ENCODE measurements at regions not wholly inside any gene's neighbourhood (a gene's known extent, or its start where the extent isn't known, plus 50 kb on each side); places are given as distances from the start of the nearest gene placed in this dataset.

DNA sequence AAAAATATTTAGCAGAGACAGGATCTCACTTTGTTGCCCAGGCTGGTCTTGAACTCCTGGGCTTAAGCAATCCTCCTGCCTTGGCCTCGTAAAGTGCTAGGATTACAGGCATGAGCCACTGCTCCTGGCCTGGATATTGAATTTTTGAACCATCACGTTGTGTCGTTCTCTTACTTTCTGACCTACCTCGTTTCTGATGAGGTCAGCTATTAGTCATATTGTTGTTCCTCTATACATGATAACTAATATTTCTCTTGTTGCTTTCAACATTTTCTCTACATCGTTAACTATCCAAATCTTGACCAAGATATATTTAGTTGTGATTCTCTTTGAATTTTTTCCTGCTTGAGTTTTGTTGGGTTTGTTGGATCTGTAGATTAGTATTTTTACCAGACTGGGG lies 541.3 kb upstream of the SOX11 start:
- POLR2A ChIA-PET (ENCODE audit: partially characterized antibody) = no interaction called here
- Mint-ChIP-seq H3K4me3 (no peak overlapping the region), H3K4me1 (no peaks in the 10 kb centered on the region), H3K36me3 (peaks cover 0 to 5% of the 10 kb centered on the region in 2 donors), H3K27ac (no peak overlapping the region), H3K27me3 (no peaks in the 10 kb centered on the region), H3K9me3 (peaks cover 6 to 39% (median 25%) of the 10 kb centered on the region in 8 donors)
- Histone ChIP-seq H3K4me3 (ENCODE audit: low read length in 2 of 2) (no peak overlapping the region), H3K27me3 (ENCODE audit: insufficient read depth, low read length) (no peaks in the 10 kb centered on the region), H3K9me3 (ENCODE audit: control insufficient read depth in 1 of 2, low read length in 2 of 2) (no peaks in the 10 kb centered on the region), H3K27ac (ENCODE audit: low read depth, low read length) (no peak overlapping the region), H3K36me3 (ENCODE audit: insufficient read depth, low read length) (no peaks in the 10 kb centered on the region), H3K4me1 (ENCODE audit: insufficient read depth, low read length) (no peaks in the 10 kb centered on the region)
- intact Hi-C loops (cut with micrococcal nuclease) = no loop called here
- CTCF ChIA-PET (ENCODE audit: partially characterized antibody) = no interaction called here
- no peak for DNase-seq

DNA sequence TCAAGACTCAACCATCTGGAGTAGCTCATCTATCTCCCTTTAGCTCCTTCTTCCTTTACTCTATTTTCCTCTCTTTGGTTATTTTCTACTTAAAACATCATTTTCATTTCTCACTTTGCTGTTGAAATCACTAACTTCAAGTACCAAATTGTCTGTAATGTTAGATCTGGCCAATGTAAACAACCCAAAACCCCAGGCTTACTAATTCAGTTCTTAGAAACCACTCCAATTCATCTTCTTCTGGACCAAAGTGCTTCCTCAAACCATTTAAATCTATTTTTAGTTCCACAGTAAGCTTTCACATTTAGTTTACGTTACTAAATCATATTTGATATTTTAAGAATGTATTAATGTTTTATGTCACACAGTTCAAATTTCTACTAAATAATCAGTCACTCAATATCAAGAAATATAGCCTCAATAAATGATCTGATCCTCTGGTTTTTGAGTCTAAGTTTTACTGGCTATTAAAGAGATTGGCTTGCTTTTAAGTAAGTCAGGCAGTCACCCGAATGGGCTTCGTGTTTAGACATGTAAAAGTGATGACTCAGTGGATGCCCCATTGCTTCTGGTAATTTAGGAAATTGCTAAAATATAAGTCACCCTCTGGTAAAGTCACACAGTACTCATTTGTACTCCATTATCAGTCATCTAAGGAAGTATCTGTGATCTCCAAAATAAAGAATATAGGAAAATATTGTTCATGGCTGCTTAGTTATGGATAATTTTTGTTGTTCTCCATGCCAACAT lies 527.2 kb upstream of the SOX11 start:
- Mint-ChIP-seq H3K27me3 (no peaks in the 10 kb centered on the region), H3K36me3 (no peaks in the 10 kb centered on the region), H3K27ac (no peak overlapping the region), H3K4me3 (no peak overlapping the region), H3K4me1 (no peaks in the 10 kb centered on the region), H3K9me3 (peaks cover 4 to 11% (median 8%) of the 10 kb centered on the region in 8 donors)
- DNase-seq = no peak
- H3K36me3 ChIP-seq (ENCODE audit: insufficient read depth, low read length) = no peaks in the 10 kb centered on the region
- ChIA-PET CTCF (ENCODE audit: partially characterized antibody) (no interaction called here), POLR2A (ENCODE audit: partially characterized antibody) (no interaction called here)
- no peaks in the 10 kb centered on the region for H3K9me3 ChIP-seq (ENCODE audit: control insufficient read depth in 1 of 2, low read length in 2 of 2)
- no peak overlapping the region for H3K27ac ChIP-seq (ENCODE audit: low read depth, low read length)
- no peaks in the 10 kb centered on the region for H3K27me3 ChIP-seq (ENCODE audit: insufficient read depth, low read length)
- no peaks in the 10 kb centered on the region for H3K4me1 ChIP-seq (ENCODE audit: insufficient read depth, low read length)
- intact Hi-C loops (cut with micrococcal nuclease) = no loop called here
- no peak overlapping the region for H3K4me3 ChIP-seq (ENCODE audit: low read length in 2 of 2)

DNA sequence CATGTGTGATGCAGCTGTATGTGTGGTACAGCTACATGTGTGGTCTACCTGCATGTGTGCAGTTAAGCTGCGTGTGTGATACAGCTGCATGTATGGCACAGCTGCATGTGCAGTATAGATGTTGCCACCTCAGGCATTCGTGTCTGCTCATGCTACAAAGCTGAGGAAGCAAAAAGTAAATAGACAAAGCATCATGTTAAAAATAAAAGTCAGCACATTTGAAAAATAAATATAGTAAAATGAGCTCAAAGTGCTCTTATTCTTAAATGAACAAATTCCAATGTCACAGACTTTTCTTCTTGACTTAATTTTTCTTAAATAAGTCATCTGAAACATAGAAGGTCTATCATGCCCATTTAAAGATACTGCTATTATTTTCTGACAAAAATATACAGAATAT lies 519.3 kb upstream of the SOX11 start:
- peaks cover 0 to 5% of the 10 kb centered on the region in 2 donors for H3K9me3 ChIP-seq (ENCODE audit: control insufficient read depth in 1 of 2, low read length in 2 of 2)
- CTCF ChIA-PET (ENCODE audit: partially characterized antibody) = no interaction called here
- no peak overlapping the region for H3K27ac Mint-ChIP-seq
- H3K27me3 Mint-ChIP-seq = no peaks in the 10 kb centered on the region
- no peak for DNase-seq
- H3K4me1 Mint-ChIP-seq = no peaks in the 10 kb centered on the region
- no peaks in the 10 kb centered on the region for H3K4me1 ChIP-seq (ENCODE audit: insufficient read depth, low read length)
- no peak overlapping the region for H3K4me3 Mint-ChIP-seq
- intact Hi-C loops (cut with micrococcal nuclease) = no loop called here
- no peaks in the 10 kb centered on the region for H3K36me3 Mint-ChIP-seq
- H3K27ac ChIP-seq (ENCODE audit: low read depth, low read length) = no peak overlapping the region
- no peaks in the 10 kb centered on the region for H3K27me3 ChIP-seq (ENCODE audit: insufficient read depth, low read length)
- H3K9me3 Mint-ChIP-seq = peaks cover 0 to 15% (median 5%) of the 10 kb centered on the region in 8 donors
- H3K36me3 ChIP-seq (ENCODE audit: insufficient read depth, low read length) = no peaks in the 10 kb centered on the region
- H3K4me3 ChIP-seq (ENCODE audit: low read length in 2 of 2) = no peak overlapping the region
- POLR2A ChIA-PET (ENCODE audit: partially characterized antibody) = no interaction called here

DNA sequence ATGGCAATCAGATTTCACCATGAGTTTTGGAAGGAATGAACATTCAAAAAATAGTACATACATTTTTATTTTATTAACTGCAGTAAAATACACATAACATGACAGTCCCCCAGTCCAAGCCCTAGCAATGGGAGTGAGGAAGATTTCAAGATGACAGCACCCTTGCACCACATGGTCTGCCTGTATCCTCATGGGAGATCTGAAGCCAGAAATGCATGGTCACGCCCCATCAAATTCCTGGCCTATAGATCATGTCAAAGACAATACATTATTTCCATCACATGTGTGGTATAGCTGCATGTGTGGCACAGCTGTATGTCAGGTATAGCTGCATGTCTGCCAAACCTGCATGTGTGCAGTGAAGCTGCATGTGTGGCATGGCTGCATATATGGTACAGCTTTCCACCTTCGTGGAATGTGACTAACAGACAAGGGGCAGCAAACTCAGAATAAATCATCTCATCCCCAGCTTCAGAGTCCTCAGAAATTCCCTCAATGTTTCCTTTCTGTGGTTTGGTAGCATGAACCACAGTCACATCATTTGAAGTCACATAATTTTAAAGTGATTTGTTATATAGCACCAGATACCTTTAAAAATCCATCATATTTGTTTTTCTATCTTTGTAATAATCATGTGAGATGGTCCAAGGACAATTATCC lies 518.2 kb upstream of the SOX11 start:
- H3K4me1 ChIP-seq (ENCODE audit: insufficient read depth, low read length) = no peaks in the 10 kb centered on the region
- CTCF ChIA-PET (ENCODE audit: partially characterized antibody) = no interaction called here
- Mint-ChIP-seq H3K9me3 (peaks cover 0 to 15% (median 3%) of the 10 kb centered on the region in 8 donors), H3K27me3 (no peaks in the 10 kb centered on the region), H3K4me1 (no peaks in the 10 kb centered on the region), H3K4me3 (no peak overlapping the region), H3K36me3 (no peaks in the 10 kb centered on the region), H3K27ac (no peak overlapping the region)
- intact Hi-C loops (cut with micrococcal nuclease) = no loop called here
- peaks cover 0 to 5% of the 10 kb centered on the region in 2 donors for H3K9me3 ChIP-seq (ENCODE audit: control insufficient read depth in 1 of 2, low read length in 2 of 2)
- DNase-seq = no peak
- POLR2A ChIA-PET (ENCODE audit: partially characterized antibody) = no interaction called here
- H3K36me3 ChIP-seq (ENCODE audit: insufficient read depth, low read length) = no peaks in the 10 kb centered on the region
- H3K27ac ChIP-seq (ENCODE audit: low read depth, low read length) = no peak overlapping the region
- H3K4me3 ChIP-seq (ENCODE audit: low read length in 2 of 2) = no peak overlapping the region
- no peaks in the 10 kb centered on the region for H3K27me3 ChIP-seq (ENCODE audit: insufficient read depth, low read length)

DNA sequence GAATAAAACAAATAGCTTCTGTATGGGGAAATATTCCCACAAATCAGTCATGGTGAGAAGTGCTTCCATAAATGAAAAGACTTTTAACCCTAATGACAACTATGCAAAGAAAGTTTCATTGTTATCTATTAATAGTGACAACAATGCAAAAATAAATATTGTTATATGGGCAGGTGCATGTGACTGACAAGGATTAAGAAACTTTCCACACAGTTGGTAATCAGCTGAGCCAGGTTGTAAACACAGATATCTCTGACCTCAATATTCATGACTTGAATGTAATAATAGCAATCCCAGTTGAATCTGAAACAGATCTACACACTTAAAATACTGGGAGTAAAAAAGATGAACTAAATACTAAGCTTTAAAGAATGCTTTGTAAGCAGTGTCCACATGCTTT lies 517.0 kb upstream of the SOX11 start:
- H3K9me3 ChIP-seq (ENCODE audit: control insufficient read depth in 1 of 2, low read length in 2 of 2) = peaks cover 0 to 5% of the 10 kb centered on the region in 2 donors
- H3K4me1 Mint-ChIP-seq = no peaks in the 10 kb centered on the region
- POLR2A ChIA-PET (ENCODE audit: partially characterized antibody) = no interaction called here
- no peak for DNase-seq
- no peaks in the 10 kb centered on the region for H3K36me3 ChIP-seq (ENCODE audit: insufficient read depth, low read length)
- H3K27me3 ChIP-seq (ENCODE audit: insufficient read depth, low read length) = no peaks in the 10 kb centered on the region
- intact Hi-C loops (cut with micrococcal nuclease) = no loop called here
- no peak overlapping the region for H3K4me3 Mint-ChIP-seq
- H3K4me3 ChIP-seq (ENCODE audit: low read length in 2 of 2) = no peak overlapping the region
- H3K27me3 Mint-ChIP-seq = no peaks in the 10 kb centered on the region
- CTCF ChIA-PET (ENCODE audit: partially characterized antibody) = no interaction called here
- no peak overlapping the region for H3K27ac ChIP-seq (ENCODE audit: low read depth, low read length)
- H3K9me3 Mint-ChIP-seq = peaks cover 0 to 20% (median 2%) of the 10 kb centered on the region in 8 donors
- H3K36me3 Mint-ChIP-seq = no peaks in the 10 kb centered on the region
- no peak overlapping the region for H3K27ac Mint-ChIP-seq
- no peaks in the 10 kb centered on the region for H3K4me1 ChIP-seq (ENCODE audit: insufficient read depth, low read length)

DNA sequence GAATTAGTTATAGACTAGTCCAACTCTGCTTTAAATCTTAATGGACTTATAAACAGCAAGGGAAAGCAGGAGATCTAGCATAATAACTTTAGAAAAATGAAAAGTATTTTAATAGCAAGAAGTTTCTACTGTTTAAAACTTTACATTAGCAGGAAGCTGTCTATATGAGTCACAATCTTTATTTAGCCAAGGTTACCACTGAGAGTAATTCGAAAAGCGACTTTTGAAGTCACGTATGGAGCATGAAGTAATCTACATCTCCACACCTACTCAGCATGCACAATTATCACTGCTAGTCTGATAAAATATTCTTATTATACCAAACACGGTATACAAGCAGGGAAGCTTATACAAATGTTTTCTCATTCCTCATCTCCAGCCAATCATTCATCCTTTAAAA lies 515.4 kb upstream of the SOX11 start:
- Mint-ChIP-seq H3K4me3 (no peak overlapping the region), H3K36me3 (no peaks in the 10 kb centered on the region), H3K27me3 (no peaks in the 10 kb centered on the region), H3K27ac (no peak overlapping the region), H3K4me1 (no peaks in the 10 kb centered on the region), H3K9me3 (peaks cover 0 to 20% (median 6%) of the 10 kb centered on the region in 8 donors)
- Histone ChIP-seq H3K4me1 (ENCODE audit: insufficient read depth, low read length) (no peaks in the 10 kb centered on the region), H3K27me3 (ENCODE audit: insufficient read depth, low read length) (no peaks in the 10 kb centered on the region), H3K9me3 (ENCODE audit: control insufficient read depth in 1 of 2, low read length in 2 of 2) (peaks cover 0 to 5% of the 10 kb centered on the region in 2 donors), H3K27ac (ENCODE audit: low read depth, low read length) (no peak overlapping the region), H3K36me3 (ENCODE audit: insufficient read depth, low read length) (no peaks in the 10 kb centered on the region), H3K4me3 (ENCODE audit: low read length in 2 of 2) (no peak overlapping the region)
- ChIA-PET POLR2A (ENCODE audit: partially characterized antibody) (no interaction called here), CTCF (ENCODE audit: partially characterized antibody) (no interaction called here)
- intact Hi-C loops (cut with micrococcal nuclease) = no loop called here
- DNase-seq = no peak

DNA sequence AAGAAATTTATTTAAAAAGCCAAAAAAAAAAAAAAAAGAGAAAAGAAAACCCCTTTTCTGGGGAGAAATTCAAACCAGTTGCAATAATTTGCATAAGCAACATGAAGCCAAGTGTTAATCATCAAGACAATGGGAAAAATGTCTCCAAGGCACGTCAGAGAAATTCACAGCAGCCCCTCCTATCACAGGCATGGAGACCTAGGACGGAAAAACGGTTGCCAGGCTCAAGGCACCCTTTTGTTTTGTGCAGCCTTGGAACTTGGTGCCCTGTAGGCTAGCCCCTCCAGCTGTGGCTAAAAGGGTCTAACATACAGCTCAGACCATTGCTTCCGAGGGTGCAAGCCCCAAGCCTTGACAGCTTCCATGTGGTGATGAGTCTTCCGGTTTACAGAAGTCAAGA lies 509.2 kb upstream of the SOX11 start:
- Histone ChIP-seq H3K27ac (ENCODE audit: low read depth, low read length) (no peak overlapping the region), H3K4me3 (ENCODE audit: low read length in 2 of 2) (no peak overlapping the region), H3K27me3 (ENCODE audit: insufficient read depth, low read length) (no peaks in the 10 kb centered on the region), H3K9me3 (ENCODE audit: control insufficient read depth in 1 of 2, low read length in 2 of 2) (no peaks in the 10 kb centered on the region), H3K36me3 (ENCODE audit: insufficient read depth, low read length) (no peaks in the 10 kb centered on the region), H3K4me1 (ENCODE audit: insufficient read depth, low read length) (no peaks in the 10 kb centered on the region)
- CTCF ChIA-PET (ENCODE audit: partially characterized antibody) = no interaction called here
- no peak for DNase-seq
- no peak overlapping the region for H3K27ac Mint-ChIP-seq
- no peak overlapping the region for H3K4me3 Mint-ChIP-seq
- H3K27me3 Mint-ChIP-seq = no peaks in the 10 kb centered on the region
- intact Hi-C loops (cut with micrococcal nuclease) = no loop called here
- no peaks in the 10 kb centered on the region for H3K36me3 Mint-ChIP-seq
- peaks cover 0 to 16% (median 8%) of the 10 kb centered on the region in 8 donors for H3K9me3 Mint-ChIP-seq
- H3K4me1 Mint-ChIP-seq = no peaks in the 10 kb centered on the region
- POLR2A ChIA-PET (ENCODE audit: partially characterized antibody) = no interaction called here

Data from CD4-positive, alpha-beta memory T cell (primary cell).